Mammary epithelial cell (primary cell): ENCODE measurements at regions not wholly inside any gene's neighbourhood (a gene's known extent, or its start where the extent isn't known, plus 50 kb on each side); places are given as distances from the start of the nearest gene placed in this dataset.

Source experiments
- EZH2 ChIP-seq: IDR thresholded peaks from 2 replicates; pipeline ENCODE4 v1.6.1; 2012; ENCODE audit warnings: low read length, inconsistent platforms, borderline replicate concordance
- TF ChIP-seq, protein P1 (sequence below), 2 donors: IDR thresholded peaks in 1 of 2; conservative IDR thresholded peaks in 1 of 2; 2 replicates each; pipeline ENCODE4 v1.5.1; 2011 to 2012; ENCODE audit warnings: inconsistent platforms in 2 of 2, low read length in 2 of 2, mild to moderate bottlenecking in 2 of 2, control low read depth in 1 of 2, low read depth in 1 of 2; ENCODE audit not compliant: insufficient read depth in 1 of 2; ENCODE audit errors: extremely low read depth in 1 of 2

DNA sequence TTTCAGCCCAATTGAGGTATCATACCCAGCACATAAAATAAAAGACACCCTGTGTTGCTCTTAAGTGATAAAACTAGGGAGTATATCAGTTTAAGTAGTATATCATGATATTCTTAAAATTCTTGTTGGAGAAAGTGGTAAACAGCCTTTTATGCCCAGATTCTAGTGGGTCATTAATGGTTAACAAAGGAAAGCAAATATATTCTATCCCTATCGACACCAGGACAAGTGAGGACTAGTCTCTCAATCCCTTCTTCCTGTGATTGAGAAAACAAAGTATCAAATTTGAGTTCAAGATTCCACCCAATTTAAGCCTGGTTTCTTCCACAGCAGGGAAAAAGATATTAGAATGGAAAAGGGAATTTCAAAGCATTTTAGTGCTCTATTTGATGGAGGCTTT, 142.4 kb upstream of the IL12A start:
- TF ChIP-seq, protein P1, sequence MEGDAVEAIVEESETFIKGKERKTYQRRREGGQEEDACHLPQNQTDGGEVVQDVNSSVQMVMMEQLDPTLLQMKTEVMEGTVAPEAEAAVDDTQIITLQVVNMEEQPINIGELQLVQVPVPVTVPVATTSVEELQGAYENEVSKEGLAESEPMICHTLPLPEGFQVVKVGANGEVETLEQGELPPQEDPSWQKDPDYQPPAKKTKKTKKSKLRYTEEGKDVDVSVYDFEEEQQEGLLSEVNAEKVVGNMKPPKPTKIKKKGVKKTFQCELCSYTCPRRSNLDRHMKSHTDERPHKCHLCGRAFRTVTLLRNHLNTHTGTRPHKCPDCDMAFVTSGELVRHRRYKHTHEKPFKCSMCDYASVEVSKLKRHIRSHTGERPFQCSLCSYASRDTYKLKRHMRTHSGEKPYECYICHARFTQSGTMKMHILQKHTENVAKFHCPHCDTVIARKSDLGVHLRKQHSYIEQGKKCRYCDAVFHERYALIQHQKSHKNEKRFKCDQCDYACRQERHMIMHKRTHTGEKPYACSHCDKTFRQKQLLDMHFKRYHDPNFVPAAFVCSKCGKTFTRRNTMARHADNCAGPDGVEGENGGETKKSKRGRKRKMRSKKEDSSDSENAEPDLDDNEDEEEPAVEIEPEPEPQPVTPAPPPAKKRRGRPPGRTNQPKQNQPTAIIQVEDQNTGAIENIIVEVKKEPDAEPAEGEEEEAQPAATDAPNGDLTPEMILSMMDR (conservative IDR thresholded peaks at IDR 0.05 in 1 of 2, IDR thresholded peaks at IDR 0.05 in 1 of 2; ENCODE audit: extremely low read depth in 1 of 2, insufficient read depth in 1 of 2, low read depth in 1 of 2, low read length in 2 of 2), result no peak
- TF ChIP-seq EZH2, result no peak
